CD14-positive monocyte (primary cell): ENCODE measurements at regions not wholly inside any gene's neighbourhood (a gene's known extent, or its start where the extent isn't known, plus 50 kb on each side); places are given as distances from the start of the nearest gene placed in this dataset.

Experiments
- DNase-seq, 3 donors: peaks; one replicate each; pipeline ENCODE4 v3.0.0-alpha.2; 2011 to 2022
- H2AFZ ChIP-seq: 2 replicates; pipeline ENCODE4 v1.6.0; 2012; ENCODE audit warnings: mild to moderate bottlenecking, low read depth, low read length, inconsistent platforms; ENCODE audit not compliant: insufficient read depth, poor library complexity, severe bottlenecking
- H3K27ac ChIP-seq, 2 donors: 1 replicate in 1 of 2; 2 replicates in 1 of 2; pipeline ENCODE4 v1.5.1; 2012 to 2013; ENCODE audit warnings: low read length in 2 of 2, control low read depth in 1 of 2, inconsistent platforms in 1 of 2, low read depth in 1 of 2, mild to moderate bottlenecking in 1 of 2
- H3K27me3 ChIP-seq, 2 donors: one replicate each; pipeline versions ENCODE4 v1.6.0 to v1.6.1; 2011 to 2013; ENCODE audit warnings: low read length in 2 of 2; ENCODE audit not compliant: control insufficient read depth in 2 of 2, insufficient read depth in 2 of 2
- H3K36me3 ChIP-seq, 2 donors: replicated peaks in 1 of 2; 1 replicate in 1 of 2; 2 replicates in 1 of 2; pipeline versions ENCODE4 v1.5.1 to v1.6.1; 2012 to 2013; ENCODE audit warnings: low read length in 2 of 2, control low read depth in 1 of 2, inconsistent platforms in 1 of 2, mild to moderate bottlenecking in 1 of 2; ENCODE audit not compliant: insufficient read depth in 2 of 2, control insufficient read depth in 1 of 2
- H3K4me1 ChIP-seq, 2 donors: 1 replicate in 1 of 2; 2 replicates in 1 of 2; pipeline versions ENCODE4 v1.5.1 to v1.6.1; 2012 to 2013; ENCODE audit warnings: low read length in 2 of 2, control low read depth in 1 of 2, inconsistent platforms in 1 of 2, mild to moderate bottlenecking in 1 of 2, moderate library complexity in 1 of 2; ENCODE audit not compliant: insufficient read depth in 2 of 2, control insufficient read depth in 1 of 2
- H3K4me2 ChIP-seq: replicated peaks from 2 replicates; pipeline ENCODE3; 2012; ENCODE audit warnings: low read length, moderate library complexity, mild to moderate bottlenecking; ENCODE audit not compliant: poor library complexity, severe bottlenecking; ENCODE audit errors: extremely low read depth
- H3K4me3 ChIP-seq, 3 experiments: fragments of 200-600 bp in 1 of 3; sonication (generic) in 1 of 3; replicated peaks in 1 of 3; 1 replicate in 2 of 3; 2 replicates in 1 of 3; pipeline ENCODE4 v1.5.1; 2011 to 2013; ENCODE audit warnings: low read length in 3 of 3, mild to moderate bottlenecking in 3 of 3, control low read depth in 2 of 3, low read depth in 2 of 3, inconsistent platforms in 1 of 3, moderate library complexity in 1 of 3
- H3K79me2 ChIP-seq: 2 replicates; pipeline ENCODE4 v1.6.0; 2012; ENCODE audit warnings: mild to moderate bottlenecking, control low read depth, inconsistent platforms, low read length, moderate library complexity; ENCODE audit not compliant: insufficient read depth
- H3K9ac ChIP-seq: 2 replicates; pipeline ENCODE4 v1.6.0; 2017; ENCODE audit warnings: low read length, mild to moderate bottlenecking; ENCODE audit not compliant: insufficient read depth, poor library complexity, severe bottlenecking
- H3K9me3 ChIP-seq, 2 donors: replicated peaks in 1 of 2; 1 replicate in 1 of 2; 2 replicates in 1 of 2; pipeline versions ENCODE4 v1.5.1 to v1.6.1; 2012 to 2013; ENCODE audit warnings: low read length in 2 of 2, control low read depth in 1 of 2; ENCODE audit not compliant: control insufficient read depth in 1 of 2, insufficient read depth in 1 of 2
- H4K20me1 ChIP-seq: 2 replicates; pipeline ENCODE4 v1.6.0; 2012; ENCODE audit warnings: mild to moderate bottlenecking, low read length, control low read depth, moderate library complexity; ENCODE audit not compliant: insufficient read depth
- H3K27ac Mint-ChIP-seq, 7 donors: one replicate each; pipeline ENCODE4 v1.8.0; 2020; ENCODE audit warnings: mild to moderate bottlenecking in 7 of 7, mixed read lengths in 7 of 7, moderate library complexity in 6 of 7, inconsistent platforms in 2 of 7
- H3K27me3 Mint-ChIP-seq, 3 donors: one replicate each; pipeline ENCODE4 v1.8.0; 2021 to 2022; ENCODE audit warnings: low read depth in 3 of 3, mild to moderate bottlenecking in 3 of 3, mixed read lengths in 3 of 3, moderate library complexity in 3 of 3, inconsistent platforms in 1 of 3
- H3K36me3 Mint-ChIP-seq, 2 donors: one replicate each; pipeline ENCODE4 v1.8.0; 2020; ENCODE audit warnings: mixed read lengths in 2 of 2, inconsistent platforms in 1 of 2, mild to moderate bottlenecking in 1 of 2
- H3K4me1 Mint-ChIP-seq: one replicate; pipeline ENCODE4 v1.8.0; 2020; ENCODE audit warnings: mild to moderate bottlenecking, mixed read lengths
- H3K4me3 Mint-ChIP-seq, 2 donors: one replicate each; pipeline ENCODE4 v1.8.0; 2020; ENCODE audit warnings: mild to moderate bottlenecking in 2 of 2, mixed read lengths in 2 of 2, moderate library complexity in 1 of 2
- H3K9me3 Mint-ChIP-seq, 7 donors: one replicate each; pipeline ENCODE4 v1.8.0; 2020 to 2022; ENCODE audit warnings: mixed read lengths in 7 of 7, mild to moderate bottlenecking in 6 of 7, moderate library complexity in 6 of 7, inconsistent platforms in 2 of 7
- WGBS: methylation state at CpG from one replicate; pipeline ENCODE4 v1.1.5; 2013; ENCODE audit warnings: missing lambda C conversion rate; ENCODE audit not compliant: insufficient coverage; 5-methylcytosine and 5-hydroxymethylcytosine counted together
- intact Hi-C, 2 donors: fragments of 100-400 bp; cut with micrococcal nuclease; formaldehyde crosslinking; loops; one replicate each; pipeline versions ENCODE4 v1.15.0 to v1.15.1; 2023
- TF ChIP-seq, protein P1 (sequence below): fragments of 200-600 bp; IDR thresholded peaks from one replicate; pipeline ENCODE4 v1.8.0; 2022; ENCODE audit warnings: antibody characterized with exemption, mild to moderate bottlenecking

DNA sequence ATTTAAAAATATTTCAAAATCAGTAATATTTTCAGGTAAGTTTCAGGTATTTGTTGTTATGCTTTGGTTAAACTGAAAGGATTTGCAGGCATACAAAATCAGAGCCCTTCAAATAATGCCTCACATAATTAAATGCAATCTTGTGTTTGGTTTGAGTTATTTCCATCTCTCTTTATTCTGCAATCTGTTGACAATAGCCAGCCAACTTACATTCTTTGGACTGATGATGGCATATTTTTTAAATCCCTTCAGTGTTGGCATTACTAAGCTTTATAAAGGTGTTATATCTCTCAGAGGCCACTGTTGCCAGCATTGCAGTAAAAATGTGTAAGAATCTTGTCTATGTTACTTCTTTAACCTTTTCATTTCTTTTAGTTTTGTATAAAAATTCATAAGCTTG, 257.2 kb upstream of the RFC3 start:
- Histone ChIP-seq H2AFZ (no peak overlapping the region), H3K27ac (no peak overlapping the region), H3K9ac (no peak overlapping the region), H3K27me3 (no peaks in the 10 kb centered on the region), H3K4me3 (no peak overlapping the region), H3K4me2 (no peak overlapping the region), H3K36me3 (no peaks in the 10 kb centered on the region), H3K4me1 (no peaks in the 10 kb centered on the region), H3K79me2 (no peaks in the 10 kb centered on the region), H3K9me3 (no peaks in the 10 kb centered on the region), H4K20me1 (no peaks in the 10 kb centered on the region)
- TF ChIP-seq, protein P1, sequence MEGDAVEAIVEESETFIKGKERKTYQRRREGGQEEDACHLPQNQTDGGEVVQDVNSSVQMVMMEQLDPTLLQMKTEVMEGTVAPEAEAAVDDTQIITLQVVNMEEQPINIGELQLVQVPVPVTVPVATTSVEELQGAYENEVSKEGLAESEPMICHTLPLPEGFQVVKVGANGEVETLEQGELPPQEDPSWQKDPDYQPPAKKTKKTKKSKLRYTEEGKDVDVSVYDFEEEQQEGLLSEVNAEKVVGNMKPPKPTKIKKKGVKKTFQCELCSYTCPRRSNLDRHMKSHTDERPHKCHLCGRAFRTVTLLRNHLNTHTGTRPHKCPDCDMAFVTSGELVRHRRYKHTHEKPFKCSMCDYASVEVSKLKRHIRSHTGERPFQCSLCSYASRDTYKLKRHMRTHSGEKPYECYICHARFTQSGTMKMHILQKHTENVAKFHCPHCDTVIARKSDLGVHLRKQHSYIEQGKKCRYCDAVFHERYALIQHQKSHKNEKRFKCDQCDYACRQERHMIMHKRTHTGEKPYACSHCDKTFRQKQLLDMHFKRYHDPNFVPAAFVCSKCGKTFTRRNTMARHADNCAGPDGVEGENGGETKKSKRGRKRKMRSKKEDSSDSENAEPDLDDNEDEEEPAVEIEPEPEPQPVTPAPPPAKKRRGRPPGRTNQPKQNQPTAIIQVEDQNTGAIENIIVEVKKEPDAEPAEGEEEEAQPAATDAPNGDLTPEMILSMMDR: no peak
- DNase-seq: no peak
- peaks cover 0 to 3% (median 0%) of the 10 kb centered on the region in 7 donors for H3K9me3 Mint-ChIP-seq
- no peaks in the 10 kb centered on the region for H3K36me3 Mint-ChIP-seq
- intact Hi-C loops: no loop called here
- no peaks in the 10 kb centered on the region for H3K4me1 Mint-ChIP-seq
- no peak overlapping the region for H3K27ac Mint-ChIP-seq
- no peak overlapping the region for H3K4me3 Mint-ChIP-seq
- no peaks in the 10 kb centered on the region for H3K27me3 Mint-ChIP-seq

- no peaks in the 10 kb centered on the region for H3K4me1 Mint-ChIP-seq
- H3K4me3 Mint-ChIP-seq: no peak overlapping the region
- intact Hi-C loops: no loop called here
- H3K27me3 ChIP-seq: no peaks in the 10 kb centered on the region
- no peak overlapping the region for H3K9ac ChIP-seq
- DNase-seq: no peak
- no peaks in the 10 kb centered on the region for H3K36me3 Mint-ChIP-seq
- no peak overlapping the region for H3K27ac ChIP-seq
- no peaks in the 10 kb centered on the region for H3K36me3 ChIP-seq
- WGBS: no CpG with 5 or more reads among the region's 2 CpGs
- no peak overlapping the region for H3K4me3 ChIP-seq
- no peak overlapping the region for H3K4me2 ChIP-seq
- H2AFZ ChIP-seq: no peak overlapping the region
- H3K27ac Mint-ChIP-seq: no peak overlapping the region
- peaks cover 0 to 3% (median 0%) of the 10 kb centered on the region in 7 donors for H3K9me3 Mint-ChIP-seq
- TF ChIP-seq, protein P1: no peak
- H3K9me3 ChIP-seq: no peaks in the 10 kb centered on the region
- H3K27me3 Mint-ChIP-seq: no peaks in the 10 kb centered on the region
- H4K20me1 ChIP-seq: no peaks in the 10 kb centered on the region
- no peaks in the 10 kb centered on the region for H3K4me1 ChIP-seq
- H3K79me2 ChIP-seq: no peaks in the 10 kb centered on the region
These were observed 256.3 kb upstream of the RFC3 start for GRCh38 chr13:33561627-33562026.
